ENCODE measurements at regions not wholly inside any gene's neighbourhood (a gene's known extent, or its start where the extent isn't known, plus 50 kb on each side); places are given as distances from the start of the nearest gene placed in this dataset.

- ChIA-PET CTCF (no interaction called here), POLR2A (no interaction called here)
- DNase-seq (ENCODE audit: low spot score): no peak
- Mint-ChIP-seq H3K4me3 (no peak overlapping the region), H3K27me3 (ENCODE audit: low read depth) (no peaks in the 10 kb centered on the region; the same call in 1 of the 2 replicates), H3K27ac (no peak overlapping the region), H3K36me3 (peaks cover 10% of the 10 kb centered on the region; the same call in 1 of the 2 replicates), H3K4me1 (no peaks in the 10 kb centered on the region), H3K9me3 (peaks cover 28% of the 10 kb centered on the region)
- no peak for ATAC-seq
- no peak for TF ChIP-seq ZNF232 (CRISPR knock-in tag; IDR thresholded peaks at IDR 0.05)
- no peak for TF ChIP-seq GRHL2 (CRISPR knock-in tag; IDR thresholded peaks at IDR 0.05; ENCODE audit: insufficient replicate concordance, severe bottlenecking)
- TF ChIP-seq AFF4 (CRISPR knock-in tag; IDR thresholded peaks at IDR 0.05; ENCODE audit: borderline replicate concordance): no peak
- no peak for TF ChIP-seq E2F1 (CRISPR knock-in tag; IDR thresholded peaks at IDR 0.05)
- TF ChIP-seq, protein P1, sequence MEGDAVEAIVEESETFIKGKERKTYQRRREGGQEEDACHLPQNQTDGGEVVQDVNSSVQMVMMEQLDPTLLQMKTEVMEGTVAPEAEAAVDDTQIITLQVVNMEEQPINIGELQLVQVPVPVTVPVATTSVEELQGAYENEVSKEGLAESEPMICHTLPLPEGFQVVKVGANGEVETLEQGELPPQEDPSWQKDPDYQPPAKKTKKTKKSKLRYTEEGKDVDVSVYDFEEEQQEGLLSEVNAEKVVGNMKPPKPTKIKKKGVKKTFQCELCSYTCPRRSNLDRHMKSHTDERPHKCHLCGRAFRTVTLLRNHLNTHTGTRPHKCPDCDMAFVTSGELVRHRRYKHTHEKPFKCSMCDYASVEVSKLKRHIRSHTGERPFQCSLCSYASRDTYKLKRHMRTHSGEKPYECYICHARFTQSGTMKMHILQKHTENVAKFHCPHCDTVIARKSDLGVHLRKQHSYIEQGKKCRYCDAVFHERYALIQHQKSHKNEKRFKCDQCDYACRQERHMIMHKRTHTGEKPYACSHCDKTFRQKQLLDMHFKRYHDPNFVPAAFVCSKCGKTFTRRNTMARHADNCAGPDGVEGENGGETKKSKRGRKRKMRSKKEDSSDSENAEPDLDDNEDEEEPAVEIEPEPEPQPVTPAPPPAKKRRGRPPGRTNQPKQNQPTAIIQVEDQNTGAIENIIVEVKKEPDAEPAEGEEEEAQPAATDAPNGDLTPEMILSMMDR (IDR thresholded peaks at IDR 0.05): no peak
- TF ChIP-seq CBFB (CRISPR knock-in tag; IDR thresholded peaks at IDR 0.05; ENCODE audit: low read depth): no peak
- TF ChIP-seq JAZF1 (CRISPR knock-in tag; IDR thresholded peaks at IDR 0.05): no peak
- TF ChIP-seq NFATC4 (CRISPR knock-in tag; IDR thresholded peaks at IDR 0.05): no peak
- no peak for TF ChIP-seq HMGA2 (CRISPR knock-in tag; IDR thresholded peaks at IDR 0.05)
Measured at GRCh38 chr20:6311841-6312655, 189.2 kb upstream of the FERMT1 start.

GRCh38 chr20:6311097-6311496, 188.3 kb upstream of the FERMT1 start:
- Mint-ChIP-seq H3K4me3 (no peak overlapping the region), H3K27ac (no peak overlapping the region), H3K4me1 (no peaks in the 10 kb centered on the region), H3K27me3 (ENCODE audit: low read depth) (no peaks in the 10 kb centered on the region; the same call in 1 of the 2 replicates), H3K9me3 (peaks cover 28% of the 10 kb centered on the region), H3K36me3 (peaks cover 10% of the 10 kb centered on the region; the same call in 1 of the 2 replicates)
- ChIA-PET CTCF (no interaction called here), POLR2A (no interaction called here)
- DNase-seq (ENCODE audit: low spot score) (no peak), ATAC-seq (no peak)
- no peak for TF ChIP-seq SP1 (CRISPR knock-in tag; conservative IDR thresholded peaks at IDR 0.05)
- TF ChIP-seq, protein P2, sequence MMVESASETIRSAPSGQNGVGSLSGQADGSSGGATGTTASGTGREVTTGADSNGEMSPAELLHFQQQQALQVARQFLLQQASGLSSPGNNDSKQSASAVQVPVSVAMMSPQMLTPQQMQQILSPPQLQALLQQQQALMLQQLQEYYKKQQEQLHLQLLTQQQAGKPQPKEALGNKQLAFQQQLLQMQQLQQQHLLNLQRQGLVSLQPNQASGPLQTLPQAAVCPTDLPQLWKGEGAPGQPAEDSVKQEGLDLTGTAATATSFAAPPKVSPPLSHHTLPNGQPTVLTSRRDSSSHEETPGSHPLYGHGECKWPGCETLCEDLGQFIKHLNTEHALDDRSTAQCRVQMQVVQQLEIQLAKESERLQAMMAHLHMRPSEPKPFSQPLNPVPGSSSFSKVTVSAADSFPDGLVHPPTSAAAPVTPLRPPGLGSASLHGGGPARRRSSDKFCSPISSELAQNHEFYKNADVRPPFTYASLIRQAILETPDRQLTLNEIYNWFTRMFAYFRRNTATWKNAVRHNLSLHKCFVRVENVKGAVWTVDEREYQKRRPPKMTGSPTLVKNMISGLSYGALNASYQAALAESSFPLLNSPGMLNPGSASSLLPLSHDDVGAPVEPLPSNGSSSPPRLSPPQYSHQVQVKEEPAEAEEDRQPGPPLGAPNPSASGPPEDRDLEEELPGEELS (CRISPR knock-in tag; IDR thresholded peaks at IDR 0.05): no peak

DNA sequence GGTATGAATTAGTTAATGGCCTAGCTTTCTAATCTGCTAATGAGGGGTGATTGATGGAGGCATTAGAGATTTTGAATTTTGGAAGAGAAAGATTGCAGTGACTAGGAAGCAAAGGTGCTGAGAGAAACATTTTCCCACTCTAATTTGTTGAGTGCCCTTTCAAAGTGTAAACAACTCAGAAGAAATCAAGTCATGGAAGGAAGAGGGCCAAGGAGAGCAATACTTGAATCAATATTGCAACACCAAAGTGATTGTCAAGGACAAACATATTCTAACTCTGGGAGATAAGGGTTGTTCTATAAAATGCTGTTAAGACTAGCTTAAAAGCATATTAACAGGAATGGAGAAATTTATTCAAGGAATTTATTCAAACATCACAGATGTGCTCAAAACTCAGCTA, 182.7 kb upstream of the FERMT1 start:
- Mint-ChIP-seq H3K4me1 (peaks cover 5% of the 10 kb centered on the region), H3K4me3 (no peak overlapping the region), H3K36me3 (no peaks in the 10 kb centered on the region), H3K27me3 (ENCODE audit: low read depth) (no peaks in the 10 kb centered on the region), H3K9me3 (peaks cover 22% of the 10 kb centered on the region), H3K27ac (no peak overlapping the region)
- DNase-seq (ENCODE audit: low spot score) (no peak), ATAC-seq (no peak)
- ChIA-PET CTCF (interaction anchor here (1.4 kb wide), 1 partner anchor 76 kb away, joined by 3 read pairs; no protein-coding TSS in a partner anchor), POLR2A (no interaction called here)
- TF ChIP-seq, protein P3, sequence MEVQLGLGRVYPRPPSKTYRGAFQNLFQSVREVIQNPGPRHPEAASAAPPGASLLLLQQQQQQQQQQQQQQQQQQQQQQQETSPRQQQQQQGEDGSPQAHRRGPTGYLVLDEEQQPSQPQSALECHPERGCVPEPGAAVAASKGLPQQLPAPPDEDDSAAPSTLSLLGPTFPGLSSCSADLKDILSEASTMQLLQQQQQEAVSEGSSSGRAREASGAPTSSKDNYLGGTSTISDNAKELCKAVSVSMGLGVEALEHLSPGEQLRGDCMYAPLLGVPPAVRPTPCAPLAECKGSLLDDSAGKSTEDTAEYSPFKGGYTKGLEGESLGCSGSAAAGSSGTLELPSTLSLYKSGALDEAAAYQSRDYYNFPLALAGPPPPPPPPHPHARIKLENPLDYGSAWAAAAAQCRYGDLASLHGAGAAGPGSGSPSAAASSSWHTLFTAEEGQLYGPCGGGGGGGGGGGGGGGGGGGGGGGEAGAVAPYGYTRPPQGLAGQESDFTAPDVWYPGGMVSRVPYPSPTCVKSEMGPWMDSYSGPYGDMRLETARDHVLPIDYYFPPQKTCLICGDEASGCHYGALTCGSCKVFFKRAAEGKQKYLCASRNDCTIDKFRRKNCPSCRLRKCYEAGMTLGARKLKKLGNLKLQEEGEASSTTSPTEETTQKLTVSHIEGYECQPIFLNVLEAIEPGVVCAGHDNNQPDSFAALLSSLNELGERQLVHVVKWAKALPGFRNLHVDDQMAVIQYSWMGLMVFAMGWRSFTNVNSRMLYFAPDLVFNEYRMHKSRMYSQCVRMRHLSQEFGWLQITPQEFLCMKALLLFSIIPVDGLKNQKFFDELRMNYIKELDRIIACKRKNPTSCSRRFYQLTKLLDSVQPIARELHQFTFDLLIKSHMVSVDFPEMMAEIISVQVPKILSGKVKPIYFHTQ (CRISPR knock-in tag; IDR thresholded peaks at IDR 0.05): no peak
- TF ChIP-seq ETV6 (CRISPR knock-in tag; IDR thresholded peaks at IDR 0.05): no peak
- no peak for TF ChIP-seq NR2C2 (CRISPR knock-in tag; IDR thresholded peaks at IDR 0.05)
- no peak for TF ChIP-seq NR3C1 (CRISPR knock-in tag; conservative IDR thresholded peaks at IDR 0.05; ENCODE audit: low read depth)
- TF ChIP-seq ZNF317 (CRISPR knock-in tag; IDR thresholded peaks at IDR 0.05; ENCODE audit: borderline replicate concordance, low read depth): no peak
- TF ChIP-seq TEAD1 (CRISPR knock-in tag; IDR thresholded peaks at IDR 0.05): no peak
- TF ChIP-seq CDX4 (CRISPR knock-in tag; IDR thresholded peaks at IDR 0.05; ENCODE audit: borderline replicate concordance): no peak
